Left cardiac atrium (tissue), 4 donors: ENCODE measurements at regions not wholly inside any gene's neighbourhood (a gene's known extent, or its start where the extent isn't known, plus 50 kb on each side); places are given as distances from the start of the nearest gene placed in this dataset.
A peak's percentile ranks its signal among the peaks of the same experiment; 100 is the strongest.

Experiments used
- ATAC-seq, 2 donors: fragments of 200-7000 bp; cut with Tn5 transposase; one replicate each; pipeline ENCODE4 v1.9.1; 2020; ENCODE audit warnings: mild to moderate bottlenecking in 2 of 2, moderate library complexity in 2 of 2
- DNase-seq: peaks from one replicate; pipeline ENCODE4 v3.0.0-alpha.2; 2020
- intact Hi-C, 2 donors: fragments of 100-400 bp; cut with DNase I; formaldehyde crosslinking; loops; one replicate each; pipeline versions ENCODE4 v1.14.1 to v1.15.1; 2022 to 2023
- donor health status: DM: no; HTN: yes; CAD: no.
- donor health status: DM: no; HTN: yes; CAD: no; lungs with severe emphysema.
- donor health status: DM: yes; HTN: yes; CAD: no.
- donor health status: Dilated cardiomyopathy.

DNA sequence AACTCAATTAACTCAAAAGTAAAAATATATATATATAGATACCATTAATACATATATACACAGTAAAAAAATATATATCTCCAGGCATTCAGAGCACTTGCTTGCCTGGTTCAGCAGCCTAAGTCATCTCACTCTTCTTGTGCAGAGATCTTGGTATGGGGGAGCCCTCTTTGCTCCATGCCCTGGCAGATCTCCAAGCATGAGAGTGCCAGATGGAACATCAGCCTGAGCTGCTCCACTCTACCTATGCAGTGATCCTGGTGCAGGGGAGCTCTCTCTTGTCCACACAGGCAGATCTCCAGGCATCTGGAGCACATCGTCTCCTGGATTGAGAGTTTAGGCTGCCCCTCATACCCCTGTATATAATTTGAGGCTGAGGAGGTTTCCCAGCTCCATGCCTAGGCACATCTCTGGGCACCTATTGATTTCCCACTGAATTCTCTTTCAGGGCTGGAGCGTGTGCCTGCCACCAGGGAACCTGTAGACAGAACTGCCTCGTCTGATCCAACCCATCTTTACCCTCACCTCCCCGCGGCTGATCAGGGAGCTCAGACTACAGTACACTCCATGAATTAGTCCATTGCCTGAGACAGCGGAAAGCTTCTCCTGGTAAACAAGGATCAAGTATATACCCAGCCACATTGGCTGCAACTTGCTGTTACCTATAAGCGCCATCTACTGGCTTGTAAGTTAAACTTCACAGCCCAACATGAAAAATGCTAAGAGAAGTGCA lies 342.4 kb upstream of the GRIA1 start:
- intact Hi-C loops, result loop anchor here (2.0 kb wide), 2 partner anchors 587 to 589 kb away; no protein-coding TSS in a partner anchor
- ATAC-seq (peak; percentile 41 to 70), DNase-seq (no peak)

DNA sequence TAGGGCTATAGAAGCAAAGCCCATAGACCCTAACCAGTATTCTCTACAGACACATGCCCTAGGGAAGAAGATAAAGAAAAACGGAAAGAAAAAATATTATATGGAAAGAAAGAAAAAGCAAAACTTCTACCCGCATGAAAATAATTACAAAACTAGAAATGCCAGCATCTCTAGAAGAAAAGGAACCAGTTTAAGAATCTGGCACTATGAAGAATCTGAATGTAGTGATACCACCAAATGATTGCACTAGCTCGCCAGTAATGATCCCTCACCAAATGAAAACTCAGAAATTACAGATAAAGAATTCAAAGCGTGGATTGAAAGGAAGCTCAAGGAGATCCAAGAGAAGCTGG lies 341.9 kb upstream of the GRIA1 start:
- intact Hi-C loops, result loop anchor here (2.0 kb wide), 2 partner anchors 588 to 590 kb away; no protein-coding TSS in a partner anchor
- no peak for DNase-seq
- ATAC-seq, result no peak

DNA sequence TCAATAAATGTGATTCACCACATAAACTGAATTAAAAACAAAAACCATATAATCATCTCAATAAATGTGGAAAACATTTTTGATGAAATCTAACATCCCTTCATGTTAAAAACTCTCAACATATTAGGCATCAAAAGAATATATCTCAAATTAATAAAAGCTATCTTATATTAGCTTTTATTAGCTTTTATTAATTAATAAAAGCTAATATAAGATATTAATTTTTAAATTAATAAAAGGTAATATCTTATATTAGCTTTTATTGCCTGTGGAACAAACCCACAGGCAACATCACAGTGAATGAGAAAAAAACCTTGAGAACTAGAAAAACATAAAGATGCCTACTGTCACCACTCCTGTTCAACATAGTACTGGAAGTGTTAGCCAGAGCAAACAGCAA lies 338.9 kb upstream of the GRIA1 start:
- ATAC-seq (no peak), DNase-seq (no peak)
- intact Hi-C loops, result no loop called here

DNA sequence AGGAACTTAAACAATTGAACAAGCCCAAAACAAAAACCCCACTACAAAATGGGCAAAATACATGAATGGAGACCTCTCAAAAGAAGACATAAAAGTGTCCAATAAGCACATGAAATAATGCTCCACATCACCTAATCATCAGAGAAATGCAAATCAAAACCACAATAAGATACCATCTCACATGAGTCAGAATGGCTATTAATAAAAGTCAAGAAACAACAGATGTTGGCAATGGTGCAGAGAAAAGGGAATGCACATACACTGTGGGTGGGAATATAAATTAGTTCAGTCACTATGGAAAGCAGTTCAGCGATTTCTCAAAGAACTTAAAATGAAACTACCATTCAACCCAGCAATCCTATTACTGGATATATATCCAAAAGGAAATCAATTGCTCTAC lies 337.4 kb upstream of the GRIA1 start:
- ATAC-seq, result no peak
- no peak for DNase-seq
- intact Hi-C loops, result no loop called here

DNA sequence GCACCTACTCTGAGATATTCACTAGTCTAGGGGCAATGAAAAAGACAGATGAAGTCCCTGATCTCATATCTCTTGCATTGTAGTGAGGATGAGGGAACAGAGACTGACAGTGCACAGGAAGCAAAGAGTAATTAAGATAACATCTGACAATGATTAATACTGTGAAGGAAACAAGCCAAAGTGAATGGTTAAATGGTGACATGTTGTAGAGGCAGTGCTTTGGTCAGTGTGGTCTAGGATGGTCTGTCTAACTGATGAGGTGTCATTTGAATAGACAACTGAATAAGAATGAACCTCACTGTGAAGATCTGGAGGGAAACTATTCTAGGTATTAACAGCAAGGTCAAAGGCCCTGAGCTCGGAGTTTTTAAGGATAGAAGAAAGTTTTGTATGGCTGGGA lies 333.3 kb upstream of the GRIA1 start:
- DNase-seq, result no peak
- intact Hi-C loops, result no loop called here
- no peak for ATAC-seq

DNA sequence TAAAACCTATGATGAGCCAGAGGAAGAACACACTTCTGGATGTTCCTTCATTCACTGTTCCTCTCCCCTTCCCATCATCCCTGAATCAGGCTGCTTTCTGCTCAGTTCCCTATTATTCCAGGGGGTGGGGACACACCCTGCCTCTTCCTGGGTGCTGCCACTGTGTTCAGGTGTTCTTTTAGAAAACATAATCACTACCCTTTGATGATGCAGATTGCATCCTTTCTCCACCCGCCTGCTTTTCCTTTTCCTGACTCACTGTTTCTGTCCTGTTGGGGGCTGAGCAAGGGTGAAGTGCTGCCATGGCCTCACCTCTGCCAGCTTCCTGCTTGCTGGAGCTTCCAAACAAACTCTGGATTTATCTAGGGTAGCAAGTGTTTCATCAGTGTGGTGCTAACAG lies 331.9 kb upstream of the GRIA1 start:
- no peak for DNase-seq
- intact Hi-C loops, result no loop called here
- no peak for ATAC-seq

DNA sequence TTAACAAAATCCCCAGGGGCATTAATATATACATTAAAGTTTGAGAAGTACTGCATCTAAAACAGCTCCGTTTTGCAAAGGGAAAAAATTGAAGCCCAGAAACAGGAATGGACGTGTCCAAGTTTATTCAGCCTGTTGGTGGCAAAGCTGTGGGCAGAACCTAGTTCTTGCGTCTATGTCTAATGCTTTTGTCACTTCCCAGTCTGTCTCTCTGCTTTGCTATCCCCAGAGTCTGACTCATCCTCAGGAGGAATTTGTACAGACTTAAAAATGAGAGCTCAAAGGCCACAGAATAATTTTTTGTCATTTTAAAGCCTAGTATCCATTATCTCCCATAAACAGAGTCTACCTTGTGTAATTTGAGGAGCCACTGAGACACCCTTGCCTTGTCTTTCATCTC lies 330.9 kb upstream of the GRIA1 start:
- DNase-seq, result no peak
- intact Hi-C loops, result no loop called here
- no peak for ATAC-seq

DNA sequence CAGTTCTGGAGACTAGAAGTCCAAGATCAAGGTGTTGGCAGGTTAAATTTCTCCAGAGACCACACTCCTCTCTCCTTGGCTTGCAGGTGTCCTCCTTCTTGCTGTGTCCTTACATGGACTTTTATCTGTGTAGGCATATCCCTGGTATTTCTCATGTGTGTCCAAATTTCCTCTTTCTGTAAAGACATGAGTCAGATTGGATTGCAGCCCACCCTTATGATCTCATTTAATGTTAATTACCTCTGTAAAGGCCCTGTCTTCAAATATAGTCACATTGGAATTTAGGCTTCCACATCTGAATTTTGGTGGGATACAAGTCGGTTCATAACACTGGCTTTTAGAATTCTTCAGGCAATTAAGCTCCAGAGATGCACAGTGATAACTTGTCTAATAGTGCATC lies 322.2 kb upstream of the GRIA1 start:
- intact Hi-C loops, result no loop called here
- no peak for ATAC-seq

DNA sequence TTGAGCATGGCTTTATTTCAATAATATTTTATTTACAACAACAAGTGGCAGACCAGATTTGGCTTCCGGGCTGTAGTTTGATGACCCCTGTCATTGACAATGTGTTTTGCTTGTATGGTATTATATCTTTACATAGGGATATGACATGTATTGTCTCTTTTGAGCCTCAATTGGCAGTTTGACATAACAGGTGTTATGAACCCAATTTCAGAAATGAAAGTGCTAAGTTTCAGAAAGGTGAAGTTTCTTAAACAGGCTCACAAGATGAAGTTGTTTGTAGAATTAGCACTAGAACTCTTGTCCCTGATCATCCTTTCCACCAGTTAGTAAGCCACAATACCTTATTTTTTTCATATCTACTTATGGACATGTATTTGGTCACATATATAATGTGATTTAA lies 303.0 kb upstream of the GRIA1 start:
- DNase-seq (no peak), ATAC-seq (no peak)
- intact Hi-C loops, result no loop called here

More for the DNA sequence above, 322.2 kb upstream of the GRIA1 start:
- DNase-seq, result no peak

DNA sequence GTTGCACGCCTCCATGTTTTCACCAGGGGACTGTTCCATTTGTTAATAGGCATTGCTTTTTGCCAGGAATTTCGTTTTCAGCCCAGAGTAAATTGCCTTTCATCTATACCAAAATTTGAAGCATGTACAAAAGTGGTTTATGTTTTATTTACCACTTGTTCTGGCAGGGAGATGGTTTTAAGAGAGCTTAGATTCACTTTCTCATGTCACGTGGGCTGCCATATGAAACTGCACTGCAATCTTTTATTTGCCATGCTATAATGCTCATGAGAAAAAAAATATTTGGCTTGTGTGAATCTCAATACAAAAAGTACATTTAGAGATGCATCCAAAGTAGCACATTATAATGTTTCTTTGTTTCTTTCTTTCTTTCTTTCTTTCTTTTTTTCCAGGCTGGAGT lies 284.1 kb upstream of the GRIA1 start:
- DNase-seq (no peak), ATAC-seq (no peak)
- intact Hi-C loops, result no loop called here

DNA sequence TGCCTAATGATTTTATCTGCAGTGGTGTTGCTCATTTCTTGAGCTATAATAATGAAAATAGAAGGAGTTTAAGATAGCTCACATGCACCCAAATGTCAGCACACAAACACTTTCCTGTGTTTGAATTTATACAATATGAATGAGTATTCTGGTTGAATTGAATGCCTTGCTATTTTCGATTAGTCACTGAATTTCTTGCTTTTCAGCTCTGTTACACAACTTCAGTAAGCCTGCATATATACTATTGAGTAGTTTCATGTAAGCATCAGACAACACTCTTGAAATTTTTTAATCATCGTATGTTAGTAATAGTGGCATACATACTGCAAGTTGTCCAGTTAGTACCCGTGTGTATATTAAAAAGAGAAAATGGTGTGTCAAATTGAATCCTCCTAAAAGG lies 281.5 kb upstream of the GRIA1 start:
- intact Hi-C loops, result no loop called here
- no peak for ATAC-seq

DNA sequence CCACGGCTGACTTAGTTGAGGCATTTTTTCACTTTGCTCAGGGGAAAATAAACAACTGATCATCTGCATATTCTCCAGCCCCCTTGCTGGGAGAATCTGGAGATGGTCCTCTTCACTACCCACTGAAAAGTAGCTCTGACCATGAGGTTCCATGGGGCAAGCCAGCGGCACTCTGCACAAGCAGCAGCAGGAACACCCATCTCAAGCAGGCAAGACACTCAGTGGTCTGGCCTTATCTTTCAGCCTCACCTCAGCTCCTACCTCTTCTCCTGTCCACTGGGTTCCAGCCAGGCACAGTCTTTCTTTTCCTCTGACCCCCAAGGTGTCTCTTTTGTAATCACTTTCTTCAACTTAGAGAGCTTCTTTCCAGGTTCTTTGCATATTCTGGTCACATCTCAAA lies 280.8 kb upstream of the GRIA1 start:
- intact Hi-C loops, result no loop called here
- DNase-seq (no peak), ATAC-seq (no peak)

More for the DNA sequence above, 281.5 kb upstream of the GRIA1 start:
- no peak for DNase-seq

DNA sequence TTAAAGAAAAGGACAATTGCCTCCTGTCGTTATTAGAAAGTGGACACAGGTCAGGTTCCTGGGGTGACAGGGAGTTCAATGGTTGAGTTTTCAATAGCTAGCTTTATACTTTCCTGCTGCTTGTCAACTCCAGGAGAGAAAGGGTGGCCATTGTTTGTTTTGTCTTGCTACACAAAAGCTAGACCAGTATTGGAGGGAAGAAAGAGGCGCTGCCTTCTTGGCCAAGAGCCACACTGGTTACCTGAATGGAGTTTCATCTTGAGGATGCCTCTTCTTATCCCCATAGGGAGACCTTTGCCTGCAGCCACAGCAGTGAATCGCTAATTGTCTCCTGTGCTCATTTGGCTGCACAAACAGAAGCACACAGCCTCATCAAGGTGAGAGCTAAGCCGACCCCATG lies 279.4 kb upstream of the GRIA1 start:
- intact Hi-C loops, result no loop called here
- DNase-seq, result no peak

DNA sequence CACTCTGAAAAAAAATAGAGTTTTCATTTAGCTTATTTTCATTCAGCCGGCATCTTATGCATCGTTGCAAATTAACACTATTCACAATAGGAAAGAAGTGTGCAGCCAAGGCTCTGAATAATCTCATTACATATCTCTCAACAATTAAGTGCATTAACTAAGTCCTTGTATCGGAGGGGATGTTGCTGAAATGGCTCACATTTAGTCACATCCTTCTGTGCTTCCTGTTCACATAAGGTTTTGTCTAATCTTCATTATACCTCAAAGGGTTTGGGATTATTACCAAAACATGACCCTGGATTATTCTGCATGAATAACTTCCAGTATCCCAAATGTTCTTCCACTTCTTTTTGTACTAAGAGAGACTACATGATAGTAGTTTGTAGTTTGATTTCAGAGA lies 278.0 kb upstream of the GRIA1 start:
- ATAC-seq (no peak), DNase-seq (no peak)
- intact Hi-C loops, result no loop called here

More for the DNA sequence above, 279.4 kb upstream of the GRIA1 start:
- ATAC-seq, result no peak

DNA sequence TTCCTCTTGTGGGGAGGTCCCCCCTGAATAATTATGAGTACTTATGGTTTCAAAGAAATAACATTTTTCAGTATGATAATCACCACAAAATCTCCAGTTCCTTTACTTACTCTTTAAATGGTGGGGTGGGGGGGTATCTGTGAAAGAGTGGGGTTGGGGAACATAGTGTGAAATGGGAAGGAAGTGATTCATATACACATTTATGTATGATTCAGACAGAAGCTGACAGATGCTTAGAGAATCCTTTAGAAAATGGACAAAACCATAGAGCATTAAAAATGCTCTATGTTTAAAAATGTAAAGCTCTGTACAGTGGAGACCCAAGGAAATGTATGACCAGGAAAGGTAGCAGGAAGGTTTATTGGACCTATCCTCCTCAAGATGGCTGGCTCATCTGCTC lies 267.5 kb upstream of the GRIA1 start:
- intact Hi-C loops, result no loop called here
- DNase-seq (no peak), ATAC-seq (no peak)

DNA sequence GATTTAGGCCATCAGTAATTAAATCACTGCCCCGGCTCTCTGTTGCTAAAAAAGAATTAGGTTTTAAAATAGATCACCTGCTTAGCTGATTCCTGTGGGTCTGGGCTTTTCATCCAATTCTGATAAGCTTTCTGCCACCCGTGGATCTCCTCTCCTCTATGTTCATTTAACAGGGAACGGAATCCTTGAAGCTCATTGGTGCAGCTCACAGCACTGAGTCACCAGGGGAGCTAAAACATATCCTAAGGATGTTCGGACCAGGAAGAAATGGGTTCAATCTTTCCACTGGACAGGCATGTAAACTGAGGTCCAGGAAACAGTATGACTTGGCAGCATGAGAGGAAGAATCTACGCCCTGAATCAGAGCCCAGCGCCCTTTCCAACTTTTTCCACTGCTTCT lies 267.1 kb upstream of the GRIA1 start:
- intact Hi-C loops, result no loop called here
- DNase-seq, result no peak
- no peak for ATAC-seq

DNA sequence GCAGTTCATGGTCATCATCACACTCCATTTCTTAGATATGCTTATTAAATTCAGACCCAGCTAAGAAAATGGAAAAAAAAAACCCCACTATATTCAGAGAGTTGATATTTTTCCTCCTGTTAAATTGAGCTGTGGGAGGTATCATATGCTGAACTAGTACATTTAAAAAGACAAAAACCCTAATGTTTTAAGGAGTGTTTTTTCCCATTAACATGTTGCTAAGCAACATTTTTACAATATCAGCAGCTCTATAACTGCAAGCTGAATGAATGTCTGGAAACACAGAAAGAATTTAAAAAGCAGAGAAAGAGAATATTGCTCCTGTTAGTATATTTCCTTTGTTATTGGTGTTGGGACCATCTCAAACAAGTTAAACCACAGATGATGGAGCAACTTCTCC lies 265.8 kb upstream of the GRIA1 start:
- intact Hi-C loops, result no loop called here
- no peak for ATAC-seq

DNA sequence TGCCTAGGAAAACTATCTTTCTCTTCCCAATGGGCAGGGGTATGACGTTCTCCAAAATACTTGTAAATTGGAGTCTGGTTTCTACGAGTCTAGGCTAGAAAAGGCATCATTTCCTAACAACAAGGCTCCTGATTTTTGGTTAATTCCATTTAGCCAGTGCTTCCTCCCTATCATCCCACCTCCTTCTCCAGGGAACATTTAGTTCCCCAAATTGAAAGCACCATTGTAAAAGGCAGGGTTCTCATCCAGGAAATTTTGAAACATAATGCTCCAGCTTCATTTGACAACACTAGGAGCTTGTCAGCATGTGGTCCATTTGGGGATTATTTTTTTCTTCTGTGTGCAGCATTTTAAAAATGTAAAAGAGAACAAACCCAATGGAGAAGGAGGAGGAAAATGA lies 256.5 kb upstream of the GRIA1 start:
- no peak for ATAC-seq
- no peak for DNase-seq
- intact Hi-C loops, result no loop called here

More for the DNA sequence above, 265.8 kb upstream of the GRIA1 start:
- DNase-seq, result no peak

DNA sequence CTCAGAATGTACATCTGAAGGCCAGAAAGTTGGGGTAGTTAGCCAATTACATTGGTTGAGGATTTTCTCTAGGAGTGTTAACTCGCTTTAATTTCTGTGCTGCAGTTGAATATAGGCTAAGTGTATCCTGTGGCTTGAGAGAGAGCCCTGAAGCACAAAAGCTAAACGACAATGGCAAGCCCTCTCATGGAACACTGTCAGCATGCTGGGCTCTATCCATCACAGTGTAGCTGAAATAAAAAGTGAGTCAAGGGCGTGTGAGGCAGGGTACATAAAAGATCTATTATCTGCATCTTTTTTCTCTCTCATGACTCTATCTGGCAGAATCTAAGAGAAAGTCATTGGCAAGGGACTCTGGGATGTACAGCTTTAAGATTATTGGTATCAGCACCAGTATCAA lies 254.2 kb upstream of the GRIA1 start:
- DNase-seq (no peak), ATAC-seq (no peak)
- intact Hi-C loops, result no loop called here

DNA sequence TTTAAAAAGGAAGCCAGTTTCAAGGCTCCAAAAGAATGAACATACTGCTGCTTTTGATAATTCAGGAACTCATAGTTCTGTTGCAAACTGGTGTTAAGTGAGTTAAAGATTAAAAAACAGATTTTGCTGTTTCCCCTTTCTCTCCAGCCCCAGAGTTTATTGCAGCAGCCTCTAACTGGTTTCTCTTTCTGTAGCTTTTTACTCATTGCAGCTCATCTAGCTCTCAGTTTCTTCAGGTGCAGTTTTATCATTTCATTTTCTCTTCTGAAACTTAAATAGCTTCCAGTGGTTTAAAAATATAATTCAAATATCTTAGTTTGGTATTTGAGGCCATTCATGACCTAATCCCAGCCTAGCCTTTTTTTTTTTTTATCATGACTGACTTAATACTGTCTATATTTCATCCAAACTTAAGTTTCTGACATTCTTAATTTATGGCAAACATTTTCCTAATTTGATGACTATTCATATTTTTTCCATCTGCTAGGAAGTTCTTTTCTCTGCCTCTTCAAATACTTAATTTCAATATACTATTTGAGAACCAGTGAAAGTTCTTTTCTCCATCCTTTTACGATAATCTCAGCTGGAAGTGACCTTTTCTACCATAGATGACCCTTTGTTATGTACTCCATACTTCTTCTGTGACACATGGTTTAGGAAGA lies 252.7 kb upstream of the GRIA1 start:
- intact Hi-C loops, result no loop called here
- ATAC-seq (no peak), DNase-seq (no peak)

DNA sequence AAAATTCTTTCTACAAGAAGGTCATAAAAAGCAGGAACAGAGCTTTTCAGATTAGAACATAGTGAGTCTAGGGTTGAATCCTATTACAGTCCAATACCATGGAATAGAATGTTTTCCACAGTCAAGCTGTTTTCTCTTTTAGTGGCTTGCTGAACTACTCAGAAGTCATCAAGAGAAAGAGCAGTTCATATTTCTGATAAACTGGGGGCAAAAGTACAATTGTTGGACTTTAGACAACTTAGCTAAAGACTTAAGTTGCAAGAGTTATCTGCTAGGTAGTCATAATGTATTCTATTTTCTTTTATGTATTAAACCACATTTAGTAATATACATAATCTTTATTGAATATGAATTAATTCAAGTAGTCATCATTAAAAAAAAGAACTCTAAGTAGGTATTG lies 233.1 kb upstream of the GRIA1 start:
- no peak for DNase-seq
- ATAC-seq, result no peak
- intact Hi-C loops, result no loop called here
